GM23338 (cell line): ENCODE measurements at regions not wholly inside any gene's neighbourhood (a gene's known extent, or its start where the extent isn't known, plus 50 kb on each side); places are given as distances from the start of the nearest gene placed in this dataset.

Experiments
- CREB1 ChIP-seq: fragments of 250-450 bp; sonication (Bioruptor Pico); IDR thresholded peaks from 2 replicates; pipeline ENCODE4 v1.5.0; 2020; ENCODE audit warnings: low read depth, mild to moderate bottlenecking, moderate library complexity
- EZH2 ChIP-seq: fragments of 200-600 bp; sonication (generic); IDR thresholded peaks from one replicate; pipeline ENCODE4 v1.8.0; 2017; ENCODE audit warnings: antibody characterized with exemption, mild to moderate bottlenecking, low read depth; ENCODE audit not compliant: unreplicated experiment
- EZH2phosphoT487 ChIP-seq: fragments of 200-600 bp; sonication (generic); IDR thresholded peaks from one replicate; pipeline ENCODE4 v1.8.1; 2018; ENCODE audit warnings: antibody characterized with exemption; ENCODE audit not compliant: unreplicated experiment
- POLR2AphosphoS5 ChIP-seq: IDR thresholded peaks from 2 replicates; pipeline ENCODE4 v1.6.1; 2016; ENCODE audit warnings: antibody characterized with exemption, low read depth
- TF ChIP-seq, protein P1 (sequence below), 2 experiments: fragments of 200-600 bp in 1 of 2; sonication (generic) in 1 of 2; conservative IDR thresholded peaks; 2 replicates each; pipeline versions ENCODE4 v1.5.1 to v1.6.1; 2016 to 2017; ENCODE audit warnings: antibody characterized with exemption in 2 of 2, low read depth in 2 of 2, mild to moderate bottlenecking in 2 of 2, moderate library complexity in 1 of 2
- TF ChIP-seq, protein P2 (sequence below): IDR thresholded peaks from one replicate; pipeline ENCODE4 v1.6.1; 2018; ENCODE audit warnings: antibody characterized with exemption; ENCODE audit not compliant: unreplicated experiment

DNA sequence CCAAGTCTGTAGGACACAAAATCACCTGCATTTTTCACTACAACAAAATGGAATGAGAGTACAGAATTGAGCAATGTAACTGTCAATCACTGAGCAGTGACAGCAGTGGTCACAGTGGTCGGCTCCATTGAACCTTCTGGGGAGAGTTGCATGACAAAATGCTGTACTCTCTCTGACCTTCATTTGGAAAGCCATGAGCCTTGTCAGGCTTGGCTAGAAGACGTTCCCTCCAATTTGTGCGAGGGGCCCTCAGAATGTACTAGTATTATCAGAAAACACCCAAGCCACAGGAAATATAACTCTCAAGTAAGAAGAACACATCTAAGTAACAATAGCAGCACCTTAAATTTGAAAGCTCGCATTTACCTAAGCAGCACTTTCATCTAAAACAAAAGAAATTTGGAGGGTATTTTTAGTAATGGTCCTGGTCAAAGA is 425.6 kb upstream of the MEF2C start:
- TF ChIP-seq, protein P1, sequence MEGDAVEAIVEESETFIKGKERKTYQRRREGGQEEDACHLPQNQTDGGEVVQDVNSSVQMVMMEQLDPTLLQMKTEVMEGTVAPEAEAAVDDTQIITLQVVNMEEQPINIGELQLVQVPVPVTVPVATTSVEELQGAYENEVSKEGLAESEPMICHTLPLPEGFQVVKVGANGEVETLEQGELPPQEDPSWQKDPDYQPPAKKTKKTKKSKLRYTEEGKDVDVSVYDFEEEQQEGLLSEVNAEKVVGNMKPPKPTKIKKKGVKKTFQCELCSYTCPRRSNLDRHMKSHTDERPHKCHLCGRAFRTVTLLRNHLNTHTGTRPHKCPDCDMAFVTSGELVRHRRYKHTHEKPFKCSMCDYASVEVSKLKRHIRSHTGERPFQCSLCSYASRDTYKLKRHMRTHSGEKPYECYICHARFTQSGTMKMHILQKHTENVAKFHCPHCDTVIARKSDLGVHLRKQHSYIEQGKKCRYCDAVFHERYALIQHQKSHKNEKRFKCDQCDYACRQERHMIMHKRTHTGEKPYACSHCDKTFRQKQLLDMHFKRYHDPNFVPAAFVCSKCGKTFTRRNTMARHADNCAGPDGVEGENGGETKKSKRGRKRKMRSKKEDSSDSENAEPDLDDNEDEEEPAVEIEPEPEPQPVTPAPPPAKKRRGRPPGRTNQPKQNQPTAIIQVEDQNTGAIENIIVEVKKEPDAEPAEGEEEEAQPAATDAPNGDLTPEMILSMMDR (conservative IDR thresholded peaks at IDR 0.05; ENCODE audit: low read depth in 2 of 2): no peak
- TF ChIP-seq, protein P2, sequence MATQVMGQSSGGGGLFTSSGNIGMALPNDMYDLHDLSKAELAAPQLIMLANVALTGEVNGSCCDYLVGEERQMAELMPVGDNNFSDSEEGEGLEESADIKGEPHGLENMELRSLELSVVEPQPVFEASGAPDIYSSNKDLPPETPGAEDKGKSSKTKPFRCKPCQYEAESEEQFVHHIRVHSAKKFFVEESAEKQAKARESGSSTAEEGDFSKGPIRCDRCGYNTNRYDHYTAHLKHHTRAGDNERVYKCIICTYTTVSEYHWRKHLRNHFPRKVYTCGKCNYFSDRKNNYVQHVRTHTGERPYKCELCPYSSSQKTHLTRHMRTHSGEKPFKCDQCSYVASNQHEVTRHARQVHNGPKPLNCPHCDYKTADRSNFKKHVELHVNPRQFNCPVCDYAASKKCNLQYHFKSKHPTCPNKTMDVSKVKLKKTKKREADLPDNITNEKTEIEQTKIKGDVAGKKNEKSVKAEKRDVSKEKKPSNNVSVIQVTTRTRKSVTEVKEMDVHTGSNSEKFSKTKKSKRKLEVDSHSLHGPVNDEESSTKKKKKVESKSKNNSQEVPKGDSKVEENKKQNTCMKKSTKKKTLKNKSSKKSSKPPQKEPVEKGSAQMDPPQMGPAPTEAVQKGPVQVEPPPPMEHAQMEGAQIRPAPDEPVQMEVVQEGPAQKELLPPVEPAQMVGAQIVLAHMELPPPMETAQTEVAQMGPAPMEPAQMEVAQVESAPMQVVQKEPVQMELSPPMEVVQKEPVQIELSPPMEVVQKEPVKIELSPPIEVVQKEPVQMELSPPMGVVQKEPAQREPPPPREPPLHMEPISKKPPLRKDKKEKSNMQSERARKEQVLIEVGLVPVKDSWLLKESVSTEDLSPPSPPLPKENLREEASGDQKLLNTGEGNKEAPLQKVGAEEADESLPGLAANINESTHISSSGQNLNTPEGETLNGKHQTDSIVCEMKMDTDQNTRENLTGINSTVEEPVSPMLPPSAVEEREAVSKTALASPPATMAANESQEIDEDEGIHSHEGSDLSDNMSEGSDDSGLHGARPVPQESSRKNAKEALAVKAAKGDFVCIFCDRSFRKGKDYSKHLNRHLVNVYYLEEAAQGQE: no peak
- TF ChIP-seq EZH2 (no peak), CREB1 (no peak), POLR2AphosphoS5 (no peak), EZH2phosphoT487 (no peak)
